ENCODE measurements at regions not wholly inside any gene's neighbourhood (a gene's known extent, or its start where the extent isn't known, plus 50 kb on each side); places are given as distances from the start of the nearest gene placed in this dataset.

- 81 to 82% methylated on average over 4 of the region's 4 CpGs for WGBS, 2 donors
Measured at GRCh38 chr6:119626884-119627619, 277.5 kb upstream of the MAN1A1 start.

GRCh38 chr6:119620846-119621555, 271.4 kb upstream of the MAN1A1 start:
- no peak overlapping the region for H3K4me3 ChIP-seq (ENCODE audit: low read depth, poor library complexity, severe bottlenecking)
- DNase-seq (ENCODE audit: low spot score in 2 of 2) = no peak
- TF ChIP-seq, protein P1, sequence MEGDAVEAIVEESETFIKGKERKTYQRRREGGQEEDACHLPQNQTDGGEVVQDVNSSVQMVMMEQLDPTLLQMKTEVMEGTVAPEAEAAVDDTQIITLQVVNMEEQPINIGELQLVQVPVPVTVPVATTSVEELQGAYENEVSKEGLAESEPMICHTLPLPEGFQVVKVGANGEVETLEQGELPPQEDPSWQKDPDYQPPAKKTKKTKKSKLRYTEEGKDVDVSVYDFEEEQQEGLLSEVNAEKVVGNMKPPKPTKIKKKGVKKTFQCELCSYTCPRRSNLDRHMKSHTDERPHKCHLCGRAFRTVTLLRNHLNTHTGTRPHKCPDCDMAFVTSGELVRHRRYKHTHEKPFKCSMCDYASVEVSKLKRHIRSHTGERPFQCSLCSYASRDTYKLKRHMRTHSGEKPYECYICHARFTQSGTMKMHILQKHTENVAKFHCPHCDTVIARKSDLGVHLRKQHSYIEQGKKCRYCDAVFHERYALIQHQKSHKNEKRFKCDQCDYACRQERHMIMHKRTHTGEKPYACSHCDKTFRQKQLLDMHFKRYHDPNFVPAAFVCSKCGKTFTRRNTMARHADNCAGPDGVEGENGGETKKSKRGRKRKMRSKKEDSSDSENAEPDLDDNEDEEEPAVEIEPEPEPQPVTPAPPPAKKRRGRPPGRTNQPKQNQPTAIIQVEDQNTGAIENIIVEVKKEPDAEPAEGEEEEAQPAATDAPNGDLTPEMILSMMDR (IDR thresholded peaks at IDR 0.05) = no peak
- TF ChIP-seq POLR2A (IDR thresholded peaks at IDR 0.05) = no peak
- WGBS, 2 donors = 52 to 66% methylated on average over 4 of the region's 4 CpGs
- intact Hi-C loops (cut with DNase I; ENCODE audit: low total_unique reads) = no loop called here

More at GRCh38 chr6:119626884-119627619, 277.5 kb upstream of the MAN1A1 start:
- no peak for DNase-seq (ENCODE audit: low spot score in 2 of 2)
- intact Hi-C loops (cut with DNase I; ENCODE audit: low total_unique reads) = no loop called here
- TF ChIP-seq POLR2A (IDR thresholded peaks at IDR 0.05) = no peak
- TF ChIP-seq, protein P1 (IDR thresholded peaks at IDR 0.05) = no peak
- H3K4me3 ChIP-seq (ENCODE audit: low read depth, poor library complexity, severe bottlenecking) = no peak overlapping the region

GRCh38 chr6:119614138-119614537, 264.6 kb upstream of the MAN1A1 start:
- intact Hi-C loops (cut with DNase I; ENCODE audit: low total_unique reads) = no loop called here
- TF ChIP-seq POLR2A (IDR thresholded peaks at IDR 0.05) = no peak
- TF ChIP-seq, protein P1 (IDR thresholded peaks at IDR 0.05) = no peak
- DNase-seq (ENCODE audit: low spot score in 2 of 2) = no peak
- WGBS, 2 donors = 75 to 81% methylated on average over 1 of the region's 1 CpG
- H3K4me3 ChIP-seq (ENCODE audit: low read depth, poor library complexity, severe bottlenecking) = no peak overlapping the region

DNA sequence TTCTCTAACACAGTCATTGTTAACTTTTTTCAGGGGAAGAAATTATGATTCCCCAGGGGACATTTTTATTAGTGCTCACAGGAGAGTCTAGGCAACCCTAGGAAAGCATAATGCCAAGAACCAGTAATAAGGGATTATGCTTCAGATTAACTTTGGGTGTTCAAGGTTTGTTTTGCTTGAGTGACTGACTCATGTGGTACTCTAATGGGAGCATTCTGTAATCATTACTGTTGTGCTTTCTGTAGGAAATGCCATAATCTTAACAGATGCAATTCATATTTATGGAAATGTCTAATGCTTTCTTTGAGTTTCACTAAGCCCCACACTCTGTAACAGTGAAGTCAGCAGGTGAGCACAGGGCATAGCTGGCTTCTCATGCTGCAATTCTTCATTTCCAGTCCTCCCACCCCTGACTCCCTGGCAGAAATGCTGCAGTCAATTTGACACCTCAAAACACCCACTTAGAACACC, 263.4 kb upstream of the MAN1A1 start:
- TF ChIP-seq, protein P1 (IDR thresholded peaks at IDR 0.05) = no peak
- no peak for TF ChIP-seq POLR2A (IDR thresholded peaks at IDR 0.05)
- intact Hi-C loops (cut with DNase I; ENCODE audit: low total_unique reads) = no loop called here
- H3K4me3 ChIP-seq (ENCODE audit: low read depth, poor library complexity, severe bottlenecking) = no peak overlapping the region
- no peak for DNase-seq (ENCODE audit: low spot score in 2 of 2)

- intact Hi-C loops (cut with DNase I; ENCODE audit: low total_unique reads) = no loop called here
- H3K4me3 ChIP-seq (ENCODE audit: low read depth, poor library complexity, severe bottlenecking) = no peak overlapping the region
- WGBS, 2 donors = 61 to 64% methylated on average over 3 of the region's 3 CpGs
- TF ChIP-seq, protein P1 (IDR thresholded peaks at IDR 0.05) = no peak
- no peak for TF ChIP-seq POLR2A (IDR thresholded peaks at IDR 0.05)
- DNase-seq (ENCODE audit: low spot score in 2 of 2) = no peak
Measured at GRCh38 chr6:119612176-119612891, 262.8 kb upstream of the MAN1A1 start.

Measured in lower leg skin (tissue), 4 donors.